Esophagus mucosa (tissue), 1 donor: ENCODE measurements at regions not wholly inside any gene's neighbourhood (a gene's known extent, or its start where the extent isn't known, plus 50 kb on each side); places are given as distances from the start of the nearest gene placed in this dataset.
"Not testable (repeated sequence)": the region's sequence is repeated elsewhere in the genome, so short reads cannot be mapped to it uniquely, and the experiment has no call there.

Experiments used
- ATAC-seq: fragments of 200-7000 bp; cut with Tn5 transposase; one replicate; pipeline ENCODE4 v1.9.1; 2020
- donor health status: DM: yes; HTN: yes; CAD: no.

- no peak for ATAC-seq
Observed at GRCh38 chr15:45962733-45963132, 327.9 kb downstream of the SQOR start.

- ATAC-seq = no peak
Observed at GRCh38 chr15:45970542-45970941, 335.7 kb downstream of the SQOR start.

- ATAC-seq = no peak
Observed at GRCh38 chr15:45980366-45980765, 345.5 kb downstream of the SQOR start.

DNA sequence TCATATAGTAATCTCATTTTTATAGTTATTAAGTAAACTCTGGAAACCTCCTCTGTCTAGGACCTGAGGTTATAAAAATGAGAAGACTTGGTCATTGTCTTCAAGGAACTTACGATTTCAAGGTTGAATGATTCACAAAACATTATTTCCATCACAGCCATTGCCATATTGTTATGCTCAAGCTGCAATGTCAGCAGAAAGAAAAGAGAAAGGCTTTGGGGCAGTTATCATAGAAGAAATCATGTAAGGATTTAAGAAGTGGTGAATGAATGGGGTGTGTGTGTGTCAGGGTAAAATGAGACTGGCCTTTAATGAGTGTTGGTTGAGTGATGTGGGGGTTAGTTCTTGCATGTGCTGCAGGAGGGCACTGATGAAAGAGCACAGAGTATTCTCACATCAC, 346.8 kb downstream of the SQOR start:
- no peak for ATAC-seq

GRCh38 chr15:45991863-45992262, 357.0 kb downstream of the SQOR start:
- no peak for ATAC-seq

- ATAC-seq = no peak
Observed at GRCh38 chr15:45993072-45993471, 358.2 kb downstream of the SQOR start.

GRCh38 chr15:45993508-45993907, 358.7 kb downstream of the SQOR start:
- no peak for ATAC-seq

- ATAC-seq = no peak
Observed at GRCh38 chr15:45995800-45996199, 361.0 kb downstream of the SQOR start.

DNA sequence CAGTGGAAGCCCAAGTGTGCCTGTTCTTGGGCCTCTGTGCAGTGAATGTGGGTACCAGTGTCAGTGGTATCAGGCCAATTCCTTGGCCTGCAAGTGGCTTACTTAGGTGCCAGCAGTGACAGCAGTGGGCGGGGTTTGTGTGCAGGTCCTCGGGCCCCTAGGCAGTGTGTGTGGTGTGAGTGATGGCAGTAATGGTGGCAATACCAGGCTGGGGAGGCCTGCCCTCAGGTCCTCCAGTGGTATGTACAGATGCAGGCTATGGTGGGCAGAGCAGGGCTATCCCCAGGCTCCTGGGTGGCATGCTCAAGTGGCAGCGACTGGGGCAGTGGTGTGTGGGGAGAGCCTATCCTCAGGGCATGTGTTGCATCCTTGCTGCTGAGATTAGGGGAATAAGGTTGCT, 379.7 kb downstream of the SQOR start:
- no peak for ATAC-seq

- no peak for ATAC-seq
Observed at GRCh38 chr15:46034755-46035154, 399.9 kb downstream of the SQOR start.

GRCh38 chr15:46039703-46040102, 404.9 kb downstream of the SQOR start:
- no peak for ATAC-seq

DNA sequence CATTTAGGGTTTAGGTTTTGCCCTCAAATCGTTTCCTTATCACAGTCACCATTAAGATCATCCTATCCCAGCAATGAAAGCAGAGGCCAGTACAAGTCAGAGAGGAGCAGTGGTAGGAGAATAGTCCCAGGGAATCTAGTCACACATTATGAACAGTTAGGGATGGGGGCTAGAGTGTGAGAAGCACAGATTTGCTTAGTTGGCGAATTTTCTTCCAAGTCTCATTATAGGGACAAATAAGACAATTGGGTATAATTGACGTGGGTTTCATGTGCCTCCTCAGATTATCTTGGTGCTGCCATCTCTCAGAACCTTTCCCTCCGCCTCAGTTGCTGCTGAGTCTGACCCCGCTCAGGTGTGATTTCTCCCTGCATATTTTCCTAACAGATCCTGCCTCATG, 407.1 kb downstream of the SQOR start:
- ATAC-seq = no peak

- no peak for ATAC-seq
Observed at GRCh38 chr15:46059921-46060594, 425.2 kb downstream of the SQOR start.

- no peak for ATAC-seq
Observed at GRCh38 chr15:46061002-46061401, 426.2 kb downstream of the SQOR start.

GRCh38 chr15:46077220-46077619, 442.4 kb downstream of the SQOR start:
- ATAC-seq = no peak

DNA sequence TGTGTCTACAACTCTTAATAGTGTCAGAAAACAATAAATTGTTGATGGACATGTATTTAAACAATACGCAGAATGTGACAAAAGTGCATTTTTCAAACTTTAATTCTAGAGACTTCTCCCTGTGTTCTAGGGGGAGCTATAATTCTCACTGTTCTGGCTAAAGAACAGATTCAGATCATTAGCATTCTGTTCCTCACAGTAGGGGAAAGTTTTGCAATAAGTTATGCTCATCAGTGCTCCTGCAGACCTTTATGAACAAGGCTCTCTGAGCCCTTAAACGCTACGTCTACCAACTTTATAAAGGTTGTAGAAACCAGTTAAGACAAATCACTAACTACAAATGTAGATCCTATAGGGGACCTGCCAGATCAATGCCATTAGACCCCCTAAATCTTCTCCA, 444.2 kb downstream of the SQOR start:
- ATAC-seq = no peak

- ATAC-seq = no peak
Observed at GRCh38 chr15:46080016-46080415, 445.2 kb downstream of the SQOR start.

DNA sequence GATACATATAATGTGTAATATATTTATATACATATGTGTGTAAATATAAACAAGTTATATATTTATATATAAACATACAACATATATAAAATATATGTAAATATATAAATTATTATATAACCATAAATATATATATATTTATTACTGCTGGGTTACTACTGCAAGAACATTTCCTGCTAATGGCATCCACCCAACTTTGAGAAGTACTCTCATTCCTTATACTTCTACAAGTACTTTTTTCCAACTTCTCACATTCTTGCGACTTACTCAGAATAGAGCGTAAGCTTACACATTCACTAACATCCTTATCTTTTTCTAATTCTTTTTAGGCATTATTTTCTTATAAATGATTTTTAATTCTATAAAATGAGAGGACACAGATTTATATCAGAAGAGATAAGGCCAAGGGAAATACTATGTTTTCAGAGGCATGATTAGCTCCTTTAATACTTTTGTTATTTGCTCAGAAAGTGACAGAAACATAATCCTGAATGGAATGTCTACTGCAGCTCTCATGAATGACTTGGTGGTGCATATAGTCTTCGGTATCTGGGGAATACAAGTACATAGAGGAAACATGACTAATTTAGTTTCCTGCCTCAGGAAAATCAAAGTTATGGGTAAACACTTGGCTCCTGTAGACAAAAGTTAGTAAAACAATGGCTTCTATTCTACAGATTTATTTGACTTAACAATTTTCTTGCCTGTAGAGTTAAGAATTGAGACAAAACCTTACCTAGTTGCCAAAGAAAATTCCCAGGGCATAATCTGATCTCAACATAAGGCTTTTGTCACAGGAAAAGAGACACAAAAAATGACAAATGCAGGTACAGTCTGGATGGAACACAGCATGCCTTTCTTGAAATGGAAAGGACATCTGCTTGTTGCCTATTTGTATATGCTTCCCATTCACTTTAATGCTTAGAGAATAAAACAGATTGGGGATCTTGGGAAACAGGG, 453.9 kb downstream of the SQOR start:
- ATAC-seq = no peak

DNA sequence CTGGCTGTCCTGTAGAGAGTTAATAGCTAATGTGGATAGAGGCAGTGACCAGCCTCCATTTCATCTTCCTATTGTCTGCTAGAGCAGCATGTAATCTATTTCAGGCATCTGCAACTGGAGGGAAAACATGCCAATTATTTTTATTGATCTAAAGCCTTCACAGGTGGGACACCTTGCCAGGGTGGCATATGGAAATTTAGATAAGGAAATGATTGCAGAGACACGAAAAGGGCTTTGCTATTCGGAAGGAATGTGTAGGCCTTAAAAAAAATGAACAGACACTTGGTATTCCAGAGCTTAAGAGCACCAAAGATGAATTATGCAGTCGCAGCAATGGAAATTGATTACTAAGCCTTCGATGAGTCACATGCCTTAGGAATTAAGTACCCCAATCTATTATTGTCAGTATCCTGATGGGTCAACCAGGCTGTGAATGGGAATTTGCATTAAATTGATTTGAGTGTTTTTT, 454.7 kb downstream of the SQOR start:
- no peak for ATAC-seq

- no peak for ATAC-seq
Observed at GRCh38 chr15:46091860-46092450, 457.1 kb downstream of the SQOR start.

DNA sequence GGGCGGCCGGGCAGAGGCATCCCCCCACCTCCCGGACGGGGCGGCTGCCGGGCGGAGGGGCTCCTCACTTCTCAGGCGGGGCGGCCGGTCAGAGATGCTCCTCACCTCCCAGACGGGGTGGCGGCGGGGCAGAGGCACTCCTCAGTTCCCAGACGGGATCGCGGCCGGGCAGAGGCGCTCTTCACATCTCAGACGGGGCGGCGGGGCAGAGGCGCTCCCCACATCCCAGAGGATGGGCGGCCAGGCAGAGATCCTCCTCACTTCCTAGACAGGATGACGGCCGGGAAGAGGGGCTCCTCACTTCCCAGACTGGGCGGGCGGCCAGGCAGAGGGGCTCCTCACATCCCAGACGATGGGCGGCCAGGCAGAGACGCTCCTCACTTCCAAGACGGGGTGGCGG, 463.2 kb downstream of the SQOR start:
- ATAC-seq = not testable (repeated sequence)

- ATAC-seq = no peak
Observed at GRCh38 chr15:46110755-46111154, 475.9 kb downstream of the SQOR start.

DNA sequence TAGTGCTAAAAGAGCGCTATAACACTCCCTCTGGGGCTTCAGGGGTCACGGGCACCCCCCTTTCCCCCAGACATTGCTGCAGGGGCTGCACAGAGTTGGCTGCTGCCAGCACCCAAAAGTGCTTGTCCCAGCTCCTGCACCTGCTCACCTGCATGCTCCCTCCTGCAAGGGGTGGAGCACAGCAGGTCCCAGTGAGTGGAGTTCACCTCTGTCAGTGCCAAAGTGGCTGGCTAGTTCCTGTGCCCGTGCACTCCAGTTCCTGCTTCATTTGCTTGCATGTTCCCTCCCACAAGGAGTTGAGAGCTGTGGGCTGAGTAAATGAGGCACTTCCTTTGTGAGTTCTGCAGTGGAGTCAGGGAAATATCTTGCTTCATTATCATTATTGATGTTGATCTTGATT, 476.9 kb downstream of the SQOR start:
- ATAC-seq = no peak

GRCh38 chr15:46117071-46117470, 482.2 kb downstream of the SQOR start:
- no peak for ATAC-seq
